Urothelium cell line (cell line): ENCODE measurements at regions not wholly inside any gene's neighbourhood (a gene's known extent, or its start where the extent isn't known, plus 50 kb on each side); places are given as distances from the start of the nearest gene placed in this dataset.
"Not testable (repeated sequence)": the region's sequence is repeated elsewhere in the genome, so short reads cannot be mapped to it uniquely, and the experiment has no call there.

ENCODE experiments used
- DNase-seq: peaks from one replicate; pipeline ENCODE4 v3.0.0; 2011; ENCODE audit warnings: low spot score, mixed read lengths
- FAIRE-seq: peaks from 2 replicates; lab custom pipeline; 2011; peaks lifted over from hg19 to GRCh38; lab: Jason Lieb, UNC

DNA sequence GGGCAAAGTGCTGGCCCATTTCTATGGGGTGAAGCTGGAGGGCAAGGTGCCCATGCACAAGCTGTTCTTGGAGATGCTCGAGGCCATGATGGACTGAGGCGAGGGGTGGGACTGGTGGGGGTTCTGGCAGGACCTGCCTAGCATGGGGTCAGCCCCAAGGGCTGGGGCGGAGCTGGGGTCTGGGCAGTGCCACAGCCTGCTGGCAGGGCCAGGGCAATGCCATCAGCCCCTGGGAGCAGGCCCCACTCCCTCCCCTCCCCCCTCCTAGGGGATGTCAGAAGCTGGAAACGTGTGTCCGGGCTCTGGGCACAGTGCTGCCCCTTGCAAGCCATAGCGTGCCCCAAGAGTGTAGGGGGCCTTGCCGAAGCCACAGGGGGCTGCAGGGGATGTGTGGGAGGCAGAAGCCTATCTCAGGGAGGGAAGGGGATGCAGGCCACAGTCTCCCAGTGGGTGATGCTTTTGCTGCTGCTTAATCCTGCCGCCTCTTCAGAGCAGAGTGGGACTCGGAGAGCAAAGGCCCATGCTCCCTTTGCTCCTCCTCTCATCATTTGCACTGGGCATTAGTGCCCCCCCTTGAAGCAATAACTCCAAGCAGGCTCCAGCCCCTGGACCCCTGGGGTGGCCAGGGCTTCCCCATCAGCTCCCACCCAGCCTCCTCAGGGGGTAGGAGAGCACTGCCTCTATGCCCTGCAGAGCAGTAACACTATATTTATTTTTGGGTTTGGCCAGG is 85.2 kb downstream of the MRPL57 start:
- FAIRE-seq, DNase-seq: not testable (repeated sequence)

GRCh38 chr13:21263909-21264308 is 87.5 kb downstream of the MRPL57 start:
- DNase-seq, FAIRE-seq: not testable (repeated sequence)

DNA sequence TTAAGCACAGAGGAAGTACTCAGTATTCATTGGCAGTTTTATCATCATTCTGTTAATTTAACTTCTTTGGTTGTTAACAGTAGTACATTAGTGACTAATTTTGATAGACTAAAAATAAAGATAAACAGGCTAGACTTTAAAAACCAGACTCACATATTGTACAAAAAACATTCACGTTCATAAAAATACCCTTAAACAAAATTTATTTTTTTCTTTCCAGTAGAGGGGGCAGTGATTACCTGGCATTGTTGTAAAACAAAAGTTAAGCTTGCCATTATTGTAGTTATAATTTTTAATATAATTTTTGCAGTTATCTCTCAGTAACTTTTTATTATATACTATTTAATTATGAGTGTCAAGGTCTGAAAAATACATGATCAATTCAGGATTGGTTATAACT is 92.0 kb downstream of the MRPL57 start:
- FAIRE-seq, DNase-seq: not testable (repeated sequence)

- FAIRE-seq, DNase-seq: not testable (repeated sequence)
Observed at GRCh38 chr13:21272439-21272838, 96.0 kb downstream of the MRPL57 start.

DNA sequence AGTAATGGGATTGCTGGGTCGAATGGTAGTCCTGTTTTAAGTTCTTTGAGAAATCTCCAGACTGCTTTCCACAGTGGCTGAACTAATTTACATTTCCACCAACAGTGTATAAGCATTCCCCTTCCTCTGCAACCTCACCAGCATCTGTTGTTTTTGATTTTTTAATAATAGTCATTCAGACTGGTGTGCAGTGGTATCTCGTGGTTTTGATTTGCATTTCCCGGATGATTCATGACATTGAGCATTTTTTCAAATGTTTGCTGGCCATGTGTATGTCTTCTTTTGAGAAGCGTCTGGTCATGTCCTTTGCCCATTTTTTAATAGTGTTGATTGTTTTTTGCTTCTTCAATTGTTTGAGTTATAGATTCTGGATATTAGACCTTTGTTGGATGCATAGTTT is 98.0 kb downstream of the MRPL57 start:
- not testable (repeated sequence) for FAIRE-seq

DNA sequence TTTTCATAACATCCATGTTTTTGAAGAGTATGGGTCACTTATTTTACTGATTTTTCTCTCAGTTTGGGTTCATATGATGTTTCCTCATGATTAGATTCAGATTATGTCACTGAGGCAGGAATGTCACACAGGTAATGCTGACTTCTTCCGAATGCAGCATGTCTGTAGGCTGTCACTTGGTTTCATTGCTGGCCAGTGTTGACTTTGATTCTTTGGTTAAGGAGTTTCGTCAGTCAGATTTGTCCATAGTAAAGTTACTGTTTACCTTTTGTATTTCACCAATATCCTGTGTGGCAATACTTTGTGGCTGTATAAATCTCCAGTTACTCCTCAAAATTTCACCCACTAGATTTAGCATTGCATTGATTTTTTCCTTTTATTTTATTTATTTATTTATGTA is 105.6 kb downstream of the MRPL57 start:
- FAIRE-seq (no peak), DNase-seq (no peak)

More for the DNA sequence above, 98.0 kb downstream of the MRPL57 start:
- DNase-seq = not testable (repeated sequence)

DNA sequence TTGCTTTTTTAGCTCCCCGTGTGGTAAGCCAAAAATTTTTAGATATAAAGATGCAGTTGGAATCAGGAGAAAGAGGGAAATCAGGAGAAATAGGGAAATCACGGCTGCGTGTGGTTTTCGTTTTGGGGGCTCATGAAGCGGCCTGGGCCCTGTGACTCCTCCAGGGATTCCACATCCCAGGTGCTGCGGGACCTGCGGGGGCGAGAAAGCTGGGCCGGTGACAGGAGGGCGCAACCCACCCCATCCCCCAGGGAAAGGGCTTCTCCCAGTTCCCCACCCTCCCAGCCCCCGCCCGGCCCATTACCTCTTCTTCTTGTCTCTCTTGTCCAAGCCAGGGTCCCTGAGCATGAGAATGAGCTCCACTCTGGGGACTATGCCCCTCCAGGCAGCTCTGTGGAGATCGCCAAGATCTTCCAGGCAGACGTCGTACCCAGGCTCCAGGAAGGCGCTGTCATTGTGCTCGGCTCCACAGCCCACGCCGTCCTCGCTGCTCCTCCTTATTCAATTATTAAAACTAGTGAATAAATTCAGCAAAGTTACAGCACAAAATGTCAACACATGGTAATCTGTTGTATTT is 111.0 kb downstream of the MRPL57 start:
- FAIRE-seq (no peak), DNase-seq (no peak)

DNA sequence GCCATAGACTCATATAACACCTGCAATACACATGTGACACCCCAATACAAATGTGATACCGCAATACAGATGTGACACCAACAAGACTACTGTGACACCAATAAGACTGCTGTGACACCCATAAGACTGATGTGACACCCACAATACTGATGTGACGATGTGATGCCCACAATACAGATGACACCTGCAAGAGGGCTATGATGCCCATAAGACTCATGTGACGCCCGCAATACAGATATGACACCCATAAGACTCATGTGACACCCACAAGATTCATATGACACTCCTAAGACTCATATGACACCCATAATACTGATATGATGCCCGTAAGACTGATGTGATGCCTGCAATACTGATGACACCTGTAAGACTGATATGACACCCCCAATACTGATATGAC is 113.0 kb downstream of the MRPL57 start:
- FAIRE-seq = no peak
- DNase-seq = no peak

DNA sequence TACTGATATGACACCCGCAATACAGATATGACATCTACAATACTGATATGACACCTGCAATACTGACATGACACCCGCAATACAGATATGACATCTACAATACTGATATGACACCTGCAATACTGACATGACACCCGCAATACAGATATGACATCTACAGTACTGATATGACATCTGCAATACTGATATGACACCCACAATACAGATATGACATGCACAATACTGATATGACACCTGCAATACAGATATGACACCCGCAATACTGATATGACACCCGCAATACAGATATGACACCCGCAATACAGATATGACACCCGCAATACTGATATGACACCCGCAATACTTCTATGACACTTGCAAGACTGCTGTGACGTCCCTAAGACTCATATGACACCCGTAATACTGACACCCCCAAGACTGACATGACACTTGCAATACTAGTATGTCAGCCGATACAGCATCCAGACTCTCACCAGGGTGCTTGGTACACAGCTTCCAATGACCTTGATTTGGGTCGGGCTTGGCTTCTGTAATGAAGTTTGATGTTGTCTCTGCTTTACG is 114.1 kb downstream of the MRPL57 start:
- not testable (repeated sequence) for DNase-seq, FAIRE-seq

GRCh38 chr13:21291840-21292239 is 115.4 kb downstream of the MRPL57 start:
- DNase-seq = no peak
- FAIRE-seq = no peak

DNA sequence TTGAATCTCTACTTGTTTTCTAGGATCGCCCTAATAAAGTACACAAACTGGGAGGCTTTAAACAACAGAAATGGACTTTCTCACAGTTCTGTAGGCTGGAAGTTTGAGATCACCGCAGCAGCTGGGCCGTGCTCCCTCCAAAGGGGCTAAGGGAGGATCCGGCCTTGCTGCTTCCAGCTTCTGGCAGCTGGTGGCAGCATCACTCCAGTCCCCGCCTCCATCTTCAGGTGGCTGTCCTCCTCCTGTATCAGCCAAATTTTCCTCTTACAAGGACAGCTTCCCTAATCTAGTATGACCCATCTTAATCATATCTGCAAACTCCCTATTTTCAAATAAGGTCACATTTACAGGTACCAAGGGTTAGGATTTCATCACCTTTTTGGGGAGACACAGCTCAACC is 120.5 kb downstream of the MRPL57 start:
- FAIRE-seq = not testable (repeated sequence)
- DNase-seq = peak; percentile 26

DNA sequence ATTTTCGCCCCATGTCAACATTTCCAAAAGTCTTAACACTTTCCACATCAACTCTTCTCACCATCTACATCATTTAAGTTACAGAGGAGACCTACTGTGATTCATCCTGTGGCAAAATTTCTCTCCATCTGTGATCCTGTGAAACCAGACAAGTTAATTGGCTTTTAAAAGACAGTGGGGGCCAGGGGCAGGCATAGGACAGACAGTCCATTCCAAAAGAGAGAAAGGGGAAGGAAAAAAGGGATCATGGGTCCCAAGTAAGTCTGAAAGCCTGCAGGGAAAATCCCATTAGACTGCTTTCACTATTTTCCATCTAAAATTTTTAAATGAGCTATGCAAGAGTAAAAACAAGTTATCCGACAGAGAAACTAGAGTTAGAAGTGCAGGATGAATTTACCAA is 121.0 kb downstream of the MRPL57 start:
- FAIRE-seq (no peak), DNase-seq (no peak)

DNA sequence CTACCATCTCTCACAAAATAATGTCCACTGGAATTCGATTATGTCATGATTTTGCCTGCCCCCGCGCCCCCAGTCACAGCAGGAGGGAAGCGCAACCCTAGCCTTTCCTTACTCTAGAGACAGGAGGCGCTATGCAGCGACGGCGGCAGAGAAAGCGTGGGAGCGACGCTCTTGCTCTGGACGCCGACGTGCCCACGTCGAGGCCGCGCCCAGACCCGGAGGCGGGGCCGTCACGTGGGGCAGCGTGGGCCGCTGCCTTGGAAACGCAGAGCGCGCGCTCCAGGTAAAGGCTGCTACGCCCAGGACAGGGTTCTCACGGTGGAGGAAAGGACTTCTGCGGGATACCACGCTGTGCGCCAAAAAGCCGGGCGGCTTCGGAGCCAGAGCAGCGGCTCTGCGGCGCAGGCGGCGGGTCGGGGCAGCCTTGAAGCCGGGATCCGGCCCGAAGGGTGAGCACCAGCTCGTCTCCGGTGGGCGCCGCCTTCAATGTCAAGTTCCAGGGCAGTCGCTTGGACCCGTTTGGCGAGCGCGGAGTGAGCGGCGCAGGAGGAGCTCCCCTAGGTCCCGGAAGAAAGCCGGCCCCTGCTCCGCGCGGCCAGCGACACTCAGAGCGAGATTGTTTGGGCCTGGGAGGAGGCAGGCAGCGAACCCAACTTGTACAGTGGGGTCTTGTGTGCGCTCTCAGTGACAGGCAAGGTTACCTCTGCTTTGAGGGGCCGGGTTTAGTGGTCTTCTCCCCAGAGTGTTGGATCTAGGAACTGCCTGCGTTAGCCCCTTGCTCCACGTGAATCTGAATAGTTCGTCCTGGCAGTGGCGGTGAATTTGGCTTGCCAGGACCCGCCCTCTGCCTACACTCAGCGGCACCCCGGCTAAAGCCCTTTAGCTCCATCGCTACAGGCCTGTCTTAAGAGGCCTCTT is 121.7 kb downstream of the MRPL57 start:
- FAIRE-seq (peak; percentile 83), DNase-seq (peak; percentile 90)

DNA sequence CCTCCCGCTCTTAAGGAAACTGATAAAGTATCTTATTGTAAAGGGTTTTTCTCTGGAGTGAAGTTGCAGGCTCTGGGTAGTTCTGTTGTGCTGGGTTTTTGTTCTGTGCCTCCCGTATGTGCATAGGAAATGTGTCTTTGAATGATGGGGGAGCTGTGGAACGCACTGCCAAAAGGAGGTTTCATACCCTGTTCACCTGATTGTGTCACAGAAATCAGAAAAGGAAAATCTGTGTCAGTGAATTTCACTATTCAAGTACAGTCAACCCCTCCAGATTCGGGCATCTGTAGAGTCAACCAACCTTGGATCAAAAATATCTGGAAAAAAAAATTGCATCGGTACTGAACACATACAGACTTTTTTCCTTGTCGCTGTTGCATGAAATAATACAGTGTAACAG is 127.8 kb downstream of the MRPL57 start:
- FAIRE-seq (no peak), DNase-seq (no peak)

DNA sequence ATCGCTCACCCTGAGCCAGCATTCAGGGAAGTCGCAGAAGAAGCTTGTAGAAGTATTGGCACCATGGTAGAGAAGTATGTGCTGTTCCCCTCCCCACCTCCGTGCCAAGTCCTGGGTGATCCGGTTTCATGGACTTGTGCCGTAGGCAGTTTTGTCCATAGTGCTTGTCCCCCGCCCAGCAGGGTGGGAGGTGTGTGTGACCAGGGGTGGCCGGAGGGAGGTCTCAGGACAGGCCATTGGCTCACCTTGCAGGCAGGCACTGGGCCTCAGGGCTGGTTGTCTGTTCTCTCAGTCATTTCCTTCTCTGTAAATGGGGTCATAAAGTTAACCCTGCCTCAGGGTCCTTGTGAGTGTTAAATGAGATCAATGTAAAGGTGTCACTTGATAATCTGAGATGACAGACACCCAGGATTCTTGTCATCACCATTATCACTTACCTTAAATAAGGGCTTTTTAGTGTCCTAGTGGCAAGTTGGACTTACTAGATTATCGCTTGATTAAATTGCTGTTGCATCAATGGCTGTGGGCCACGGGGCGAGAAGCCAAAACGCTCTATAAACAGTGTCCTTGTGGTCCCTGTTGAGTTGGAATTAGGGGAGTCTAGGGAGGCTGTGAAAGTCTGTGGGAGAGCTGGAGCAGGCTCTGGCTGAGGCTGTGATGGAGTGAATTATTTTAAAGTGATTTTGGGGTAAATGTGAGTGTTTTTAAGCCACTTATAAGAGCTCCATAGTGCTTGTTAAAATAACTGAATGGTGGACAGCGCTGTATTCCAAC is 130.0 kb downstream of the MRPL57 start:
- not testable (repeated sequence) for FAIRE-seq, DNase-seq

- DNase-seq, FAIRE-seq: not testable (repeated sequence)
Observed at GRCh38 chr13:21307158-21307557, 130.7 kb downstream of the MRPL57 start.

DNA sequence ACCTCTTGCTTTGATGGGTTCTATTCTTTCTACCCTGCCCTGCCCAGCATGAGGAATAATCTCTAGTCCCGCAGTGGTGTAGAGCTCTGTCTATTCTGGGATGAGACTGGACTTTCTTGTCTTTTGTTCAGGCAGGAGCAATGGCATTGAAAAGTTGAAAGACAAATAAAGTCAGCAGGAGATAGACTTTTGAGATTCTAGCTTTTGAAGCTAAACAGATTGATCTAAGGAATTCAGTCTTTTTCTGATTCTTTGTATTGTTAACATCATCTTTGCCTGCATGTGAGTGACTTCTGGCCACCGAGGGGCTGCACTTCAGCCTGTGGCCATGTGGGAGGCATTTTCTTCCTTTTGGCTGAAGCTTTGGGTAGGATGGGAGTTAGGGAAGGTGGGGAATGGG is 132.4 kb downstream of the MRPL57 start:
- DNase-seq (no peak), FAIRE-seq (no peak)

GRCh38 chr13:21309542-21310172 is 133.2 kb downstream of the MRPL57 start:
- no peak for DNase-seq
- no peak for FAIRE-seq

- no peak for DNase-seq
- no peak for FAIRE-seq
Observed at GRCh38 chr13:21310220-21310619, 133.8 kb downstream of the MRPL57 start.

DNA sequence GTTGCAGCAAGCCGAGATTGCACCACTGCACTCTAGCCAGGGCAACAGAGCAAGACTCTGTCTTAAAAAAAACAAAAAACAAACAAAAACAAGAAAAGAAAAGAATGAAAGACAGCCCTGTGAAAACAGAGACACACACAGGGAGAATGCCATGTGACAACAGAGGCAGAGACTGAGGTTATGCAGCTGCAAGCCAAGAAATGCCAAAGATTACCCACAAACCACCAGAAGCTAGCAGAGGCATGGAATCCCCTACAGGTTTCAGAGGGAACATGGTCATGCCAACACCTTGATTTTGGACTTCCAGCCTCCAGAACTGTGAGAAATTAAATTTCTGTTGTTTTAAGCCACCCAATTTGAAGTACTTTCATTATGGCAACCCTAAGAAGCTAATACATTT is 138.5 kb downstream of the MRPL57 start:
- not testable (repeated sequence) for DNase-seq, FAIRE-seq
